B cell (primary cell): ENCODE measurements at regions not wholly inside any gene's neighbourhood (a gene's known extent, or its start where the extent isn't known, plus 50 kb on each side); places are given as distances from the start of the nearest gene placed in this dataset.

Experiments
- ATAC-seq: fragments of 200-7000 bp; cut with Tn5 transposase; one replicate; pipeline ENCODE4 v1.10.0; 2021; ENCODE audit warnings: low read depth, mild to moderate bottlenecking, moderate number of reproducible peaks, moderate library complexity
- CTCF ChIA-PET: fragments of 350-600 bp; sonication (Branson Sonifier 250); formaldehyde crosslinking; loops from one replicate; lab custom pipeline; 2021; ENCODE audit warnings: antibody characterized with exemption, inconsistent platforms; lab: Charles Lee
- POLR2A ChIA-PET: fragments of 350-600 bp; sonication (Branson Sonifier 250); formaldehyde crosslinking; loops from one replicate; lab custom pipeline; 2021; ENCODE audit warnings: antibody characterized with exemption; lab: Charles Lee
- DNase-seq: peaks from one replicate; pipeline ENCODE4 v3.0.0; 2013
- H2AFZ ChIP-seq: 2 replicates; pipeline ENCODE4 v1.6.1; 2012; ENCODE audit warnings: mild to moderate bottlenecking, low read depth, low read length; ENCODE audit not compliant: insufficient read depth, poor library complexity, severe bottlenecking
- H3K27ac ChIP-seq, 2 donors: 1 replicate in 1 of 2; 2 replicates in 1 of 2; pipeline ENCODE4 v1.5.1; 2012 to 2013; ENCODE audit warnings: low read length in 2 of 2, mild to moderate bottlenecking in 2 of 2, moderate library complexity in 1 of 2
- H3K27me3 ChIP-seq, 4 experiments: fragments of 200-600 bp in 1 of 4; sonication (generic) in 1 of 4; replicated peaks in 1 of 4; 1 replicate in 2 of 4; 2 replicates in 2 of 4; pipeline versions ENCODE4 v1.6.1 to v1.7.0; 2013 to 2016; ENCODE audit warnings: low read length in 3 of 4, mild to moderate bottlenecking in 2 of 4, mixed read lengths in 1 of 4, moderate library complexity in 1 of 4; ENCODE audit not compliant: insufficient read depth in 4 of 4, control insufficient read depth in 3 of 4; ENCODE audit errors: control extremely low read depth in 1 of 4
- H3K36me3 ChIP-seq, 2 experiments: replicated peaks in 1 of 2; 1 replicate in 1 of 2; 2 replicates in 1 of 2; pipeline versions ENCODE4 v1.6.1 to v1.7.1; 2013; ENCODE audit warnings: low read length in 1 of 2; ENCODE audit not compliant: insufficient read depth in 2 of 2, control insufficient read depth in 1 of 2; ENCODE audit errors: control extremely low read depth in 1 of 2, extremely low read depth in 1 of 2
- H3K4me1 ChIP-seq, 2 donors: fragments of 200-600 bp in 1 of 2; sonication (generic) in 1 of 2; 1 replicate in 1 of 2; 2 replicates in 1 of 2; pipeline versions ENCODE4 v1.5.1 to v1.6.1; 2013 to 2017; ENCODE audit warnings: low read length in 2 of 2; ENCODE audit not compliant: control insufficient read depth in 2 of 2, insufficient read depth in 2 of 2
- H3K4me2 ChIP-seq: replicated peaks from 2 replicates; pipeline ENCODE3; 2012; ENCODE audit warnings: mild to moderate bottlenecking, low read depth, low read length; ENCODE audit not compliant: poor library complexity, severe bottlenecking
- H3K4me3 ChIP-seq, 5 experiments: fragments of 200-600 bp in 1 of 5; sonication (generic) in 1 of 5; 1 replicate in 3 of 5; 2 replicates in 2 of 5; pipeline versions ENCODE4 v1.5.1 to v1.7.0; 2011 to 2016; ENCODE audit warnings: low read length in 4 of 5, mild to moderate bottlenecking in 4 of 5, low read depth in 2 of 5, control low read depth in 1 of 5, moderate library complexity in 1 of 5; ENCODE audit not compliant: insufficient read depth in 1 of 5; ENCODE audit errors: control extremely low read depth in 1 of 5, extremely low read depth in 1 of 5
- H3K79me2 ChIP-seq: fragments of 200-600 bp; sonication (generic); one replicate; pipeline ENCODE4 v1.6.0; 2016; ENCODE audit warnings: low read length; ENCODE audit not compliant: control insufficient read depth, insufficient read depth
- H3K9ac ChIP-seq: fragments of 200-600 bp; sonication (generic); 2 replicates; pipeline ENCODE4 v1.6.1; 2017; ENCODE audit warnings: mild to moderate bottlenecking, low read length, moderate library complexity
- H3K9me3 ChIP-seq, 3 donors: one replicate each; pipeline versions ENCODE4 v1.6.1 to v1.7.1; 2013; ENCODE audit warnings: low read length in 2 of 3; ENCODE audit not compliant: control insufficient read depth in 2 of 3, insufficient read depth in 1 of 3; ENCODE audit errors: control extremely low read depth in 1 of 3
- H4K20me1 ChIP-seq: 2 replicates; pipeline ENCODE4 v1.6.0; 2012; ENCODE audit warnings: mild to moderate bottlenecking, low read length; ENCODE audit not compliant: insufficient read depth, control insufficient read depth, poor library complexity, severe bottlenecking
- H3K27ac Mint-ChIP-seq: one replicate; pipeline ENCODE4 v1.8.0; 2021; ENCODE audit warnings: mixed read lengths
- H3K27me3 Mint-ChIP-seq: one replicate; pipeline ENCODE4 v1.8.0; 2021; ENCODE audit warnings: mixed read lengths
- H3K4me1 Mint-ChIP-seq: one replicate; pipeline ENCODE4 v1.8.0; 2021; ENCODE audit warnings: mixed read lengths
- H3K4me3 Mint-ChIP-seq: one replicate; pipeline ENCODE4 v1.8.0; 2021; ENCODE audit warnings: mixed read lengths
- H3K9me3 Mint-ChIP-seq: one replicate; pipeline ENCODE4 v1.8.0; 2022; ENCODE audit warnings: mixed read lengths; ENCODE audit not compliant: insufficient read depth
- CTCF ChIP-seq: fragments of 200-600 bp; IDR thresholded peaks from one replicate; pipeline ENCODE4 v1.8.0; 2022; ENCODE audit warnings: antibody characterized with exemption, mild to moderate bottlenecking
- EZH2 ChIP-seq: IDR thresholded peaks from 2 replicates; pipeline ENCODE4 v1.6.1; 2012; ENCODE audit warnings: borderline replicate concordance, low read depth, mild to moderate bottlenecking, moderate library complexity, low read length; ENCODE audit not compliant: insufficient read depth, poor library complexity, severe bottlenecking
- WGBS: methylation state at CpG from one replicate; pipeline ENCODE4 v1.1.5; 2013; ENCODE audit warnings: missing lambda C conversion rate; ENCODE audit not compliant: insufficient coverage; 5-methylcytosine and 5-hydroxymethylcytosine counted together
- intact Hi-C: fragments of 100-400 bp; cut with micrococcal nuclease; formaldehyde crosslinking; loops from one replicate; pipeline ENCODE4 v1.10.0; 2022

- no peak overlapping the region for H3K27ac Mint-ChIP-seq
These were observed 724.2 kb upstream of the REG3G start for GRCh38 chr2:78301166-78301789.

GRCh38 chr2:78304678-78305077, 720.8 kb upstream of the REG3G start:
- Histone ChIP-seq H3K27me3 (no peaks in the 10 kb centered on the region), H3K79me2 (no peaks in the 10 kb centered on the region), H3K4me2 (no peak overlapping the region), H3K9ac (no peak overlapping the region), H3K9me3 (peaks cover 0 to 2% (median 0%) of the 10 kb centered on the region in 3 donors), H3K4me1 (no peaks in the 10 kb centered on the region), H3K4me3 (no peak overlapping the region), H3K27ac (no peak overlapping the region), H3K36me3 (no peaks in the 10 kb centered on the region), H2AFZ (no peak overlapping the region), H4K20me1 (no peaks in the 10 kb centered on the region)
- ATAC-seq (no peak), DNase-seq (no peak)
- ChIA-PET CTCF (no interaction called here), POLR2A (no interaction called here)
- Mint-ChIP-seq H3K27me3 (no peaks in the 10 kb centered on the region), H3K9me3 (peaks cover 2% of the 10 kb centered on the region), H3K27ac (no peak overlapping the region), H3K4me3 (no peak overlapping the region), H3K4me1 (no peaks in the 10 kb centered on the region)
- TF ChIP-seq EZH2, result no peak
- no peak for TF ChIP-seq CTCF
- intact Hi-C loops, result no loop called here
- WGBS, result no CpG with 5 or more reads among the region's 1 CpG

More at GRCh38 chr2:78301166-78301789, 724.2 kb upstream of the REG3G start:
- ChIA-PET POLR2A (no interaction called here), CTCF (no interaction called here)
- no peak overlapping the region for H3K4me3 Mint-ChIP-seq
- H3K4me1 ChIP-seq, result no peaks in the 10 kb centered on the region
- no peak for TF ChIP-seq EZH2
- H3K36me3 ChIP-seq, result no peaks in the 10 kb centered on the region
- intact Hi-C loops, result no loop called here
- no peaks in the 10 kb centered on the region for H3K27me3 ChIP-seq
- no peaks in the 10 kb centered on the region for H3K4me1 Mint-ChIP-seq
- no peak overlapping the region for H3K4me2 ChIP-seq
- DNase-seq, result no peak
- H3K9ac ChIP-seq, result no peak overlapping the region
- H3K4me3 ChIP-seq, result no peak overlapping the region
- WGBS, result 50% methylated on average over 1 of the region's 6 CpGs
- H3K9me3 ChIP-seq, result peaks cover 0 to under 1% (median 0%) of the 10 kb centered on the region in 3 donors
- H4K20me1 ChIP-seq, result no peaks in the 10 kb centered on the region
- peaks cover 2% of the 10 kb centered on the region for H3K9me3 Mint-ChIP-seq
- ATAC-seq, result no peak
- no peaks in the 10 kb centered on the region for H3K79me2 ChIP-seq
- no peaks in the 10 kb centered on the region for H3K27me3 Mint-ChIP-seq
- no peak overlapping the region for H3K27ac ChIP-seq
- no peak overlapping the region for H2AFZ ChIP-seq
